Tibial artery (tissue), 4 donors: ENCODE measurements at regions not wholly inside any gene's neighbourhood (a gene's known extent, or its start where the extent isn't known, plus 50 kb on each side); places are given as distances from the start of the nearest gene placed in this dataset.

Experiments used
- DNase-seq, 2 donors: peaks; one replicate each; pipeline ENCODE4 v3.0.0-alpha.2; 2019
- H3K27ac ChIP-seq, 2 donors: fragments of 200-600 bp; sonication (generic) in 1 of 2; 1 replicate in 1 of 2; 2 replicates in 1 of 2; pipeline ENCODE4 v1.5.1; 2018 to 2019; ENCODE audit warnings: mild to moderate bottlenecking in 1 of 2
- H3K27me3 ChIP-seq, 2 donors: fragments of 200-600 bp; sonication (generic) in 1 of 2; one replicate each; pipeline versions ENCODE4 v1.5.1 to v1.6.0; 2016 to 2019
- H3K36me3 ChIP-seq, 3 donors: fragments of 200-600 bp; sonication (generic) in 2 of 3; one replicate each; pipeline ENCODE4 v1.5.1; 2016 to 2019; ENCODE audit warnings: mild to moderate bottlenecking in 2 of 3
- H3K4me1 ChIP-seq, 4 donors: fragments of 200-600 bp; sonication (generic) in 2 of 4; 1 replicate in 3 of 4; 2 replicates in 1 of 4; pipeline ENCODE4 v1.5.1; 2016 to 2019
- H3K4me3 ChIP-seq, 2 donors: fragments of 200-600 bp; sonication (generic) in 1 of 2; 1 replicate in 1 of 2; 2 replicates in 1 of 2; pipeline ENCODE4 v1.5.1; 2018 to 2019; ENCODE audit warnings: mild to moderate bottlenecking in 2 of 2
- H3K9me3 ChIP-seq, 3 donors: fragments of 200-600 bp; sonication (generic) in 1 of 3; one replicate each; pipeline ENCODE4 v1.5.1; 2016 to 2019
- intact Hi-C: fragments of 100-400 bp; cut with DNase I; formaldehyde crosslinking; loops from one replicate; pipeline ENCODE4 v1.15.0; 2023; ENCODE audit warnings: low total_unique reads
- TF ChIP-seq, protein P1 (sequence below), 2 experiments: fragments of 200-600 bp in 1 of 2; fragments of 450-650 bp in 1 of 2; IDR thresholded peaks; one replicate each; pipeline ENCODE4 v1.5.1; 2017 to 2019; ENCODE audit warnings: antibody characterized with exemption in 2 of 2, mild to moderate bottlenecking in 1 of 2, moderate library complexity in 1 of 2

DNA sequence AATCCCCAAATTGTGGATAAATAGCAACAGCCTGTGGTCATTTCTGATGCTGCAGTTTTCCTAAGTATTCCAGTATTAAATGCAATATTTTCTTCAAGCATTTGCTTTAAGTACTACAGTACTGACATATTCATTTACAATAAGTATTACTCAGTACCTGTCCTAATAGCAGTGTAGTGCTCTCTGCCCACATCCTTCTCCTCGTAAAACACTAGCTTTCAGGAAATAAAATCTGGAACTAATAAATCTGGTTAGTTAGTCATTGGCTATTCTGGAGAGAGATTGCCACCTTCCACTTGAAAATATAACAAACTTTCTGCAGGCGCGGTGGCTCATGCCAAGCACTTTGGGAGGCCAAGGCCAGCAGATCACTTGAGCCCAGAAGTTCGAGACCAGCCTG lies 441.5 kb downstream of the PRKD1 start:
- no peak for DNase-seq
- intact Hi-C loops, result no loop called here
- H3K9me3 ChIP-seq, result no peaks in the 10 kb centered on the region
- H3K27ac ChIP-seq, result no peak overlapping the region
- no peak overlapping the region for H3K4me3 ChIP-seq
- TF ChIP-seq, protein P1, sequence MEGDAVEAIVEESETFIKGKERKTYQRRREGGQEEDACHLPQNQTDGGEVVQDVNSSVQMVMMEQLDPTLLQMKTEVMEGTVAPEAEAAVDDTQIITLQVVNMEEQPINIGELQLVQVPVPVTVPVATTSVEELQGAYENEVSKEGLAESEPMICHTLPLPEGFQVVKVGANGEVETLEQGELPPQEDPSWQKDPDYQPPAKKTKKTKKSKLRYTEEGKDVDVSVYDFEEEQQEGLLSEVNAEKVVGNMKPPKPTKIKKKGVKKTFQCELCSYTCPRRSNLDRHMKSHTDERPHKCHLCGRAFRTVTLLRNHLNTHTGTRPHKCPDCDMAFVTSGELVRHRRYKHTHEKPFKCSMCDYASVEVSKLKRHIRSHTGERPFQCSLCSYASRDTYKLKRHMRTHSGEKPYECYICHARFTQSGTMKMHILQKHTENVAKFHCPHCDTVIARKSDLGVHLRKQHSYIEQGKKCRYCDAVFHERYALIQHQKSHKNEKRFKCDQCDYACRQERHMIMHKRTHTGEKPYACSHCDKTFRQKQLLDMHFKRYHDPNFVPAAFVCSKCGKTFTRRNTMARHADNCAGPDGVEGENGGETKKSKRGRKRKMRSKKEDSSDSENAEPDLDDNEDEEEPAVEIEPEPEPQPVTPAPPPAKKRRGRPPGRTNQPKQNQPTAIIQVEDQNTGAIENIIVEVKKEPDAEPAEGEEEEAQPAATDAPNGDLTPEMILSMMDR (IDR thresholded peaks at IDR 0.05), result no peak
- H3K36me3 ChIP-seq, result no peaks in the 10 kb centered on the region
- no peaks in the 10 kb centered on the region for H3K4me1 ChIP-seq
- no peaks in the 10 kb centered on the region for H3K27me3 ChIP-seq

DNA sequence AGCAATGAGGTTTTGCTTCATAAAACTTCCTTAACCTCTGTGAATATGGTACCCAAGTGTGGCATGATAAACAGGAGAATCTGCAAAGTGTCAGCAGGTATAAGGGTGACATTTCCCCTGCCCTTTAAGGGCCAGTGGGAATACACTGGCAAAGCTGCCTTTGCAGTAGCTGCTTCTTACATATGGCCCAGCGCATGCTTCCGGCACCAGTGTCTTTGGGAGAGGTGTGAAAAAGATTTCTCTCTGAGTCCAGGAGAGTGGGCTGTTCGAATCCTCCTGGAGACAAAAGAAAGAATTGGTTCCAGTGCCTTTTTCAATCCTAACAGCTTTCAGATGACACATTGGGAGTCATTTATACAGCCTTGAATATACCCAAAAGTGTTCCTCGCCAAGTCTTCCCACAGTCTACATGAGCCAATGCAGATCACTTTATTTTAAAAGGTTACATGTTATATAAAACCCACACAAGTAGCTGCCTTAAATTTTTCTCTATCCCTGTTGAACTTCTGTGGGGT lies 437.7 kb downstream of the PRKD1 start:
- intact Hi-C loops, result no loop called here
- Histone ChIP-seq H3K4me3 (no peak overlapping the region), H3K27ac (no peak overlapping the region), H3K36me3 (no peaks in the 10 kb centered on the region), H3K9me3 (no peaks in the 10 kb centered on the region), H3K27me3 (no peaks in the 10 kb centered on the region), H3K4me1 (no peaks in the 10 kb centered on the region)
- DNase-seq, result no peak
- TF ChIP-seq, protein P1 (IDR thresholded peaks at IDR 0.05), result no peak

- Histone ChIP-seq H3K27ac (no peak overlapping the region), H3K4me3 (no peak overlapping the region), H3K27me3 (no peaks in the 10 kb centered on the region), H3K36me3 (no peaks in the 10 kb centered on the region), H3K4me1 (no peaks in the 10 kb centered on the region), H3K9me3 (no peaks in the 10 kb centered on the region)
- DNase-seq, result no peak
- intact Hi-C loops, result no loop called here
- TF ChIP-seq, protein P1 (IDR thresholded peaks at IDR 0.05), result no peak
Observed at GRCh38 chr14:29493849-29494248, 433.8 kb downstream of the PRKD1 start.

DNA sequence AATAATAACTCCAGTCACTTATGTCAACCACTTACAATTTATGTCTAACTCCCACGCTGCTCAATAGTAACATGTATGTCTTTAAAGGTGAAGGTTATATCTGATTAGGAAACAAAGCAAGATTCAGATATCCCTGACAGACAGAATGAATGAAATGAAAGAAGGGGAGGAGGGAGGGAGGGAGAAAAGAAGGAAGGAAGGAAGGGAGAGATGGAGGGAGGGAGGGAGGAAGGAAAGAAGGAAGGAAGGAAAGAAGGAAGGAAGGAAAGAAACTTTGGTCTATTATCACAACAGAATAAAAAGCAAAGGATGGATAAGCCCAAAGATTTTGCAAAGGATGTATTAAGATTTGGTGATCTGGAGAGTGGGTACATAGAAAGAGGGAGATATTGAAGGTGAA lies 433.3 kb downstream of the PRKD1 start:
- TF ChIP-seq, protein P1 (IDR thresholded peaks at IDR 0.05), result no peak
- intact Hi-C loops, result no loop called here
- no peak overlapping the region for H3K27ac ChIP-seq
- no peak overlapping the region for H3K4me3 ChIP-seq
- no peaks in the 10 kb centered on the region for H3K36me3 ChIP-seq
- no peaks in the 10 kb centered on the region for H3K9me3 ChIP-seq
- H3K4me1 ChIP-seq, result no peaks in the 10 kb centered on the region
- no peak for DNase-seq
- no peaks in the 10 kb centered on the region for H3K27me3 ChIP-seq

DNA sequence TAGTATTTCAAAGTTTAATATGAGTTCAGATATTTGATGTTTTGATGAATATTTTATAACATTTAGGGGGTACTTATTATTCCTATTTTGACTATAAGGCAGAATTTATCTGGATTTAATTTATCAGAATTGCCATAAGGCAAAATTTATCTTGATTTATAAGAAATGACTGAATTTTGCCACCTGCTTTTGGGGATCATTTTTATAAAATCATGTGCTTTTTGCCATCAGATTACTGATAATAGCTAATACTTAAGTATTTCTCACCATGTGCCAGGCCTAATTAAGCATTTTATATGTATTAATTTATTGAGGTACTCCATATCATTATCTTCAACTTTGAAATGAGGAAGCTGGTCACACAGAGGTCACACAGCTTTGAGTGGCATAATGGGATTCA lies 423.7 kb downstream of the PRKD1 start:
- Histone ChIP-seq H3K4me1 (no peaks in the 10 kb centered on the region), H3K27ac (no peak overlapping the region), H3K27me3 (no peaks in the 10 kb centered on the region), H3K36me3 (no peaks in the 10 kb centered on the region), H3K4me3 (no peak overlapping the region), H3K9me3 (no peaks in the 10 kb centered on the region)
- DNase-seq, result no peak
- TF ChIP-seq, protein P1 (IDR thresholded peaks at IDR 0.05), result no peak
- intact Hi-C loops, result no loop called here

DNA sequence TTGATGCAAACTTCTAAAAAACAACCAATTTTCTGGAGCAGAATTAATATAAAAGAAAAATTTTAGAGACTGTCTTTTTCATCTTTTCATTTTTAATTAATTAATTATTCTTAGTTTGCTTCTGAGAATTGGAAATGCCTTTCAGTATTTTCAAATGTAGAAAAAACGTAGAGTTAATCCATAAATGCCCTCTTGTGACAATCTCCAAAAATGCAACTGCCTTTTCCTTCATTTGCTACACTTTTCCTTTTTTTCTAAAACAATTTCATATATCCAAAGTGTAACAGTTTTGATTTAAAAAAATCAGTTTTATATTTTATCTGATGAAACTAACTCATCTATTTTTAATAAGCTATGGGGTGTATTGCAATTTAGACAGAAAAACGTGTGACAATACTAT lies 409.3 kb downstream of the PRKD1 start:
- no peak overlapping the region for H3K27ac ChIP-seq
- H3K27me3 ChIP-seq, result no peaks in the 10 kb centered on the region
- intact Hi-C loops, result no loop called here
- no peaks in the 10 kb centered on the region for H3K36me3 ChIP-seq
- TF ChIP-seq, protein P1 (IDR thresholded peaks at IDR 0.05), result no peak
- DNase-seq, result no peak
- no peaks in the 10 kb centered on the region for H3K4me1 ChIP-seq
- no peak overlapping the region for H3K4me3 ChIP-seq
- H3K9me3 ChIP-seq, result no peaks in the 10 kb centered on the region
